HEK293 (cell line): ENCODE measurements at regions not wholly inside any gene's neighbourhood (a gene's known extent, or its start where the extent isn't known, plus 50 kb on each side); places are given as distances from the start of the nearest gene placed in this dataset.

Experiments
- CTCF ChIA-PET: fragments of 350-600 bp; formaldehyde crosslinking; extraction: SDS; loops from one replicate; lab custom pipeline; 2021; ENCODE audit warnings: antibody characterized with exemption; lab: Yijun Ruan, JAX
- POLR2A ChIA-PET: fragments of 300-600 bp; formaldehyde crosslinking; extraction: SDS; loops from one replicate; lab custom pipeline; 2020; ENCODE audit warnings: antibody characterized with exemption, inconsistent platforms; lab: Yijun Ruan, JAX
- H3K27ac ChIP-seq: fragments of 200-500 bp; sonication (Bioruptor generic); 2 replicates; pipeline ENCODE4 v1.5.1; 2014; ENCODE audit warnings: low read depth, low read length, control low read depth, inconsistent platforms; ENCODE audit errors: extremely low read depth
- H3K36me3 ChIP-seq, 2 experiments: fragments of 200-500 bp in 1 of 2; sonication (Bioruptor generic) in 1 of 2; 1 replicate in 1 of 2; 2 replicates in 1 of 2; pipeline ENCODE4 v1.5.1; 2014 to 2017; ENCODE audit warnings: inconsistent platforms in 2 of 2, low read length in 2 of 2; ENCODE audit not compliant: control insufficient read depth in 2 of 2, insufficient read depth in 1 of 2
- H3K4me1 ChIP-seq: fragments of 200-500 bp; sonication (Bioruptor generic); 2 replicates; pipeline ENCODE4 v1.5.1; 2014; ENCODE audit warnings: mild to moderate bottlenecking, low read length, inconsistent platforms; ENCODE audit not compliant: control insufficient read depth, insufficient read depth
- H3K4me3 ChIP-seq: 2 replicates; pipeline ENCODE4 v1.5.1; 2011; ENCODE audit warnings: low read depth, mild to moderate bottlenecking, control low read depth, low read length, moderate library complexity
- H3K9me3 ChIP-seq: fragments of 200-500 bp; sonication (Bioruptor generic); 2 replicates; pipeline ENCODE4 v1.5.1; 2014; ENCODE audit warnings: low read depth, low read length, inconsistent platforms; ENCODE audit not compliant: control insufficient read depth, insufficient read depth
- CTCF ChIP-seq: fragments of 450-650 bp; formaldehyde crosslinking; IDR thresholded peaks from 2 replicates; pipeline ENCODE4 v1.5.1; 2016; ENCODE audit warnings: missing biosample characterization, missing genetic modification characterization
- HIC1 ChIP-seq: fragments of 450-650 bp; formaldehyde crosslinking; IDR thresholded peaks from 2 replicates; pipeline ENCODE4 v1.5.1; 2016; ENCODE audit warnings: missing biosample characterization, missing genetic modification characterization
- KLF8 ChIP-seq: fragments of 450-650 bp; formaldehyde crosslinking; IDR thresholded peaks from 2 replicates; pipeline ENCODE4 v1.5.1; 2016; ENCODE audit warnings: missing biosample characterization, missing genetic modification characterization
- PBX3 ChIP-seq: sonication (generic); formaldehyde crosslinking; IDR thresholded peaks from 2 replicates; pipeline ENCODE4 v1.8.1; 2022; ENCODE audit warnings: mild to moderate bottlenecking, moderate library complexity, missing genetic modification reagents
- PRDM2 ChIP-seq: fragments of 450-650 bp; formaldehyde crosslinking; IDR thresholded peaks from 2 replicates; pipeline ENCODE4 v1.5.1; 2016; ENCODE audit warnings: missing biosample characterization, missing genetic modification characterization, borderline replicate concordance
- REPIN1 ChIP-seq: fragments of 450-650 bp; formaldehyde crosslinking; IDR thresholded peaks from 2 replicates; pipeline ENCODE4 v1.5.1; 2017; ENCODE audit warnings: missing biosample characterization, missing genetic modification characterization, low read depth
- TCF7L2 ChIP-seq: IDR thresholded peaks from 2 replicates; pipeline ENCODE4 v1.6.1; 2011; ENCODE audit warnings: low read depth, mild to moderate bottlenecking, inconsistent platforms, low read length, moderate library complexity, borderline replicate concordance
- TSHZ1 ChIP-seq: fragments of 450-650 bp; formaldehyde crosslinking; IDR thresholded peaks from 2 replicates; pipeline ENCODE4 v1.5.1; 2016; ENCODE audit warnings: missing biosample characterization, missing genetic modification characterization, borderline replicate concordance
- YY1 ChIP-seq: fragments of 450-650 bp; formaldehyde crosslinking; IDR thresholded peaks from 2 replicates; pipeline ENCODE4 v1.5.1; 2018; ENCODE audit warnings: missing biosample characterization, missing genetic modification characterization
- ZBTB17 ChIP-seq: fragments of 450-650 bp; formaldehyde crosslinking; IDR thresholded peaks from 2 replicates; pipeline ENCODE4 v1.5.1; 2016; ENCODE audit warnings: missing biosample characterization, missing genetic modification characterization
- ZBTB7A ChIP-seq: fragments of 450-650 bp; formaldehyde crosslinking; IDR thresholded peaks from 2 replicates; pipeline ENCODE4 v1.5.1; 2016; ENCODE audit warnings: low read depth, missing biosample characterization, missing genetic modification characterization
- ZBTB8A ChIP-seq: fragments of 450-650 bp; formaldehyde crosslinking; IDR thresholded peaks from 2 replicates; pipeline ENCODE4 v1.5.1; 2016; ENCODE audit warnings: missing biosample characterization, missing genetic modification characterization
- ZNF112 ChIP-seq: fragments of 450-650 bp; formaldehyde crosslinking; IDR thresholded peaks from 2 replicates; pipeline ENCODE4 v1.5.0; 2017; ENCODE audit warnings: missing biosample characterization, missing genetic modification characterization
- ZNF140 ChIP-seq: fragments of 450-650 bp; formaldehyde crosslinking; IDR thresholded peaks from 2 replicates; pipeline ENCODE4 v1.5.1; 2016; ENCODE audit warnings: missing biosample characterization, missing genetic modification characterization
- ZNF280C ChIP-seq: fragments of 450-650 bp; formaldehyde crosslinking; IDR thresholded peaks from 2 replicates; pipeline ENCODE4 v1.5.1; 2016; ENCODE audit warnings: missing biosample characterization, missing genetic modification characterization
- ZNF324 ChIP-seq: fragments of 450-650 bp; formaldehyde crosslinking; IDR thresholded peaks from 2 replicates; pipeline ENCODE4 v1.5.1; 2016; ENCODE audit warnings: missing biosample characterization, missing genetic modification characterization
- ZNF433 ChIP-seq: fragments of 450-650 bp; formaldehyde crosslinking; IDR thresholded peaks from 2 replicates; pipeline ENCODE4 v1.5.1; 2016; ENCODE audit warnings: missing biosample characterization, missing genetic modification characterization, low read depth
- ZNF626 ChIP-seq: fragments of 450-650 bp; sonication (Bioruptor Pico); formaldehyde crosslinking; IDR thresholded peaks from 2 replicates; pipeline ENCODE4 v1.5.1; 2018; ENCODE audit warnings: missing biosample characterization, missing genetic modification characterization, inconsistent platforms
- ZNF677 ChIP-seq: fragments of 450-650 bp; IDR thresholded peaks from 2 replicates; pipeline ENCODE4 v1.5.0; 2018; ENCODE audit warnings: missing biosample characterization, mild to moderate bottlenecking, missing genetic modification characterization, moderate library complexity
- ZNF785 ChIP-seq: fragments of 450-650 bp; formaldehyde crosslinking; IDR thresholded peaks from 2 replicates; pipeline ENCODE4 v1.5.1; 2016; ENCODE audit warnings: missing biosample characterization, missing genetic modification characterization

- no peak for TF ChIP-seq PRDM2
- TF ChIP-seq ZNF785 (tag by site-specific recombination): no peak
These were observed 797.2 kb downstream of the TNS3 start (continued) for GRCh38 chr7:46784732-46785131.

- Histone ChIP-seq H3K27ac (no peak overlapping the region), H3K36me3 (no peaks in the 10 kb centered on the region), H3K9me3 (no peaks in the 10 kb centered on the region), H3K4me1 (no peaks in the 10 kb centered on the region), H3K4me3 (no peak overlapping the region)
- ChIA-PET CTCF (no interaction called here), POLR2A (no interaction called here)
- TF ChIP-seq ZNF112 (tag by site-specific recombination): no peak
- TF ChIP-seq ZNF677: no peak
- no peak for TF ChIP-seq ZNF433 (tag by site-specific recombination)
- TF ChIP-seq ZNF280C (tag by site-specific recombination): no peak
- TF ChIP-seq TSHZ1 (tag by site-specific recombination): no peak
- TF ChIP-seq YY1: no peak
- TF ChIP-seq ZBTB17 (tag by site-specific recombination): no peak
- TF ChIP-seq ZNF324 (tag by site-specific recombination): no peak
- no peak for TF ChIP-seq ZBTB7A (tag by site-specific recombination)
- no peak for TF ChIP-seq REPIN1 (tag by site-specific recombination)
- TF ChIP-seq TCF7L2: no peak
- TF ChIP-seq PBX3 (CRISPR knock-in tag): no peak
- no peak for TF ChIP-seq ZBTB8A (tag by site-specific recombination)
- no peak for TF ChIP-seq ZNF140
- TF ChIP-seq KLF8 (tag by site-specific recombination): no peak
- no peak for TF ChIP-seq HIC1 (tag by site-specific recombination)
- no peak for TF ChIP-seq ZNF626 (tag by site-specific recombination)
- no peak for TF ChIP-seq CTCF
These were observed 799.9 kb downstream of the TNS3 start for GRCh38 chr7:46781901-46782439.
